Nephron (organoid): ENCODE measurements at regions not wholly inside any gene's neighbourhood (a gene's known extent, or its start where the extent isn't known, plus 50 kb on each side); places are given as distances from the start of the nearest gene placed in this dataset.

ENCODE experiments used
- H3K27ac Mint-ChIP-seq, 3 experiments: 2 replicates each; pipeline ENCODE4 v1.8.0; 2020; ENCODE audit warnings: mixed read lengths in 3 of 3, mild to moderate bottlenecking in 2 of 3, moderate library complexity in 1 of 3
- H3K27me3 Mint-ChIP-seq: 2 replicates; pipeline ENCODE4 v1.8.0; 2021; ENCODE audit warnings: low read depth, mild to moderate bottlenecking, moderate library complexity, mixed read lengths
- H3K36me3 Mint-ChIP-seq: 2 replicates; pipeline ENCODE4 v1.8.0; 2020; ENCODE audit warnings: low read depth, mixed read lengths
- H3K4me1 Mint-ChIP-seq: 2 replicates; pipeline ENCODE4 v1.8.0; 2020; ENCODE audit warnings: mixed read lengths
- H3K4me3 Mint-ChIP-seq, 3 experiments: 2 replicates each; pipeline ENCODE4 v1.8.0; 2020; ENCODE audit warnings: mild to moderate bottlenecking in 3 of 3, mixed read lengths in 3 of 3, moderate library complexity in 2 of 3
- H3K9me3 Mint-ChIP-seq: 2 replicates; pipeline ENCODE4 v1.8.0; 2020; ENCODE audit warnings: mixed read lengths
- TF ChIP-seq, protein P1 (sequence below), 3 experiments: fragments of 200-600 bp; sonication (generic); IDR thresholded peaks; one replicate each; pipeline ENCODE4 v1.5.0; 2021; ENCODE audit warnings: antibody characterized with exemption in 3 of 3; ENCODE audit not compliant: unreplicated experiment in 3 of 3

DNA sequence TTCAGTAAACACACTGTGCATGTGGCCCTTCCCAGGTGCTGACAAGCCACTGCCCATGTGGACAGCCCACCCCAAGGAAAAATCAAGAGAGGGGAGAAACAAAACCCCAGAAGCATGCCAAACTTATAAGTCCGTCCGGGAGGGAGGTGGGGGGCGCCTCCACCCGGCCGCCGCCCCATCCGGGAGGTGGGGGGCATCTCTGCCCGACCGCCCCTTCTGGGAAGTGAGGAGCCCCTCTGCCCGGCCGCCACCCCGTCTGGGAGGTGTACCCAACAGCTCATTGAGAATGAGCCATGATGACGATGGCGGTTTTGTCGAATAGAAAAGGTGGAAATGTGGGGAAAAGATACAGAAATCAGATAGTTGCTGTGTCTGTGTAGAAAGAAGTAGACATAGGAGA, 53.8 kb upstream of the C2CD4B start:
- Mint-ChIP-seq H3K4me3 (no peak overlapping the region), H3K36me3 (peaks cover 4% of the 10 kb centered on the region), H3K27ac (no peak overlapping the region), H3K4me1 (no peaks in the 10 kb centered on the region), H3K9me3 (peaks cover 43% of the 10 kb centered on the region), H3K27me3 (peaks cover 3% of the 10 kb centered on the region)
- TF ChIP-seq, protein P1, sequence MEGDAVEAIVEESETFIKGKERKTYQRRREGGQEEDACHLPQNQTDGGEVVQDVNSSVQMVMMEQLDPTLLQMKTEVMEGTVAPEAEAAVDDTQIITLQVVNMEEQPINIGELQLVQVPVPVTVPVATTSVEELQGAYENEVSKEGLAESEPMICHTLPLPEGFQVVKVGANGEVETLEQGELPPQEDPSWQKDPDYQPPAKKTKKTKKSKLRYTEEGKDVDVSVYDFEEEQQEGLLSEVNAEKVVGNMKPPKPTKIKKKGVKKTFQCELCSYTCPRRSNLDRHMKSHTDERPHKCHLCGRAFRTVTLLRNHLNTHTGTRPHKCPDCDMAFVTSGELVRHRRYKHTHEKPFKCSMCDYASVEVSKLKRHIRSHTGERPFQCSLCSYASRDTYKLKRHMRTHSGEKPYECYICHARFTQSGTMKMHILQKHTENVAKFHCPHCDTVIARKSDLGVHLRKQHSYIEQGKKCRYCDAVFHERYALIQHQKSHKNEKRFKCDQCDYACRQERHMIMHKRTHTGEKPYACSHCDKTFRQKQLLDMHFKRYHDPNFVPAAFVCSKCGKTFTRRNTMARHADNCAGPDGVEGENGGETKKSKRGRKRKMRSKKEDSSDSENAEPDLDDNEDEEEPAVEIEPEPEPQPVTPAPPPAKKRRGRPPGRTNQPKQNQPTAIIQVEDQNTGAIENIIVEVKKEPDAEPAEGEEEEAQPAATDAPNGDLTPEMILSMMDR (IDR thresholded peaks at IDR 0.05; ENCODE audit: unreplicated experiment in 3 of 3): no peak

DNA sequence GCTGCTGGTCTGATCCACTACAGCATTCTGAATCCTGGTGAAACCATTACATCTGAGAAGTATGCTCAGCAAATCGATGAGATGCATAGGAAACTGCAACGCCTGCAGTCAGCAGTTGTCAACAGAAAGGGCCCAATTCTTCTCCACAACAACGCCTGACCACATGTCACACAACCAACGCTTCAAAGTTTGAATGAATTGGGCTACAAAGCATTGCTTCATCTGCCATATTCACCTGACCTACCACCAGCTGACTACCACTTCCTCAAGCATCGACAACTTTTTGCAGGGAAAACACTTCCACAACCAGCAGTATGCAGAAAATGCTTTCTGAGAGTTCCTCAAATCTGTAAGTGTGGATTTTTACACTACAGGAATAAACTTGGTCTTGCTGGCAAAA, 54.7 kb upstream of the C2CD4B start:
- no peak overlapping the region for H3K27ac Mint-ChIP-seq
- no peaks in the 10 kb centered on the region for H3K4me1 Mint-ChIP-seq
- H3K4me3 Mint-ChIP-seq: no peak overlapping the region
- H3K27me3 Mint-ChIP-seq: peaks cover 3% of the 10 kb centered on the region
- H3K36me3 Mint-ChIP-seq: peaks cover 4% of the 10 kb centered on the region
- H3K9me3 Mint-ChIP-seq: peaks cover 42% of the 10 kb centered on the region
- TF ChIP-seq, protein P1 (IDR thresholded peaks at IDR 0.05; ENCODE audit: unreplicated experiment in 3 of 3): no peak

DNA sequence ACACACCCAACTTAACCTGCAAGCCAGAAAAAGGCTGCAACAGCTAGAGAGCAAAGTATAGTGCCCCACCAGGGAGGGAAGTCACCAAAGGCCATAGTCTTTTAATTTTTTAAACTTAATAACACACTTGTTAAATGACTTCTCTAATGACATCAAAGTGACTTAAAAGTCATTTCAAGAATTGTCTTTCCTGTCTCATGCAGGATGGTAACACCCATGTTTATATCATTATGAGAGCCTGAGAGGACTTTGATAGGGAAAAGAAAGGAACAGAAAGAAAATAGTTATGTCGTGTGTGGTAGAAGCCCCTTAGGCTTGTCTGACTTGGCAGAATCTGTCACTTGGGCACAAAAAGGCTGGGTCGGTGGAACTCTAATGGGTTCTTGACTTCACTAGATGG, 57.9 kb upstream of the C2CD4B start:
- H3K27ac Mint-ChIP-seq: no peak overlapping the region
- no peaks in the 10 kb centered on the region for H3K4me1 Mint-ChIP-seq
- TF ChIP-seq, protein P1 (IDR thresholded peaks at IDR 0.05; ENCODE audit: unreplicated experiment in 3 of 3): no peak
- no peaks in the 10 kb centered on the region for H3K36me3 Mint-ChIP-seq
- peaks cover 19% of the 10 kb centered on the region for H3K9me3 Mint-ChIP-seq
- no peak overlapping the region for H3K4me3 Mint-ChIP-seq
- H3K27me3 Mint-ChIP-seq: peaks cover 3% of the 10 kb centered on the region

DNA sequence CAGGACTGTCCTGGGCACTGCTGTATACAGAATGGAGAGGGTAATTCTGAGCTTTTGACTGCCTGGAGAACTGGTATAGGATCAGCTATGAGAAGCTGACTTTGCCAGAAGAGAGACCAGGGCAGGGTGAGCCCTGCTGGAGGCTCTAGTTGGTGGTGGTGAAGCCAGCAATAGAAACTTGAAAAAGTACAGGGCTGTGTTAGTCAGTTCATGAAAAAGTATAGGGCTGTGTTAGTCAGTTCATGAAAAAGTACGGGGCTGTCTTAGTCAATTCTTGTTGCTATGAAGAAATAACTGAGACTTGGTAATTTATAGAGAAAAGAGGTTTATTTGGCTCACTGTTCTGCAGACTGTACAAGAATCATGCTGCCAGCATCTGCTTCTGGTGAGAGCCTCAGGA, 63.5 kb upstream of the C2CD4B start:
- peaks cover 4% of the 10 kb centered on the region for H3K9me3 Mint-ChIP-seq
- H3K27me3 Mint-ChIP-seq: no peaks in the 10 kb centered on the region
- H3K4me3 Mint-ChIP-seq: no peak overlapping the region
- H3K36me3 Mint-ChIP-seq: no peaks in the 10 kb centered on the region
- peaks cover 9% of the 10 kb centered on the region for H3K4me1 Mint-ChIP-seq
- TF ChIP-seq, protein P1 (IDR thresholded peaks at IDR 0.05; ENCODE audit: unreplicated experiment in 3 of 3): no peak
- H3K27ac Mint-ChIP-seq: no peak overlapping the region

DNA sequence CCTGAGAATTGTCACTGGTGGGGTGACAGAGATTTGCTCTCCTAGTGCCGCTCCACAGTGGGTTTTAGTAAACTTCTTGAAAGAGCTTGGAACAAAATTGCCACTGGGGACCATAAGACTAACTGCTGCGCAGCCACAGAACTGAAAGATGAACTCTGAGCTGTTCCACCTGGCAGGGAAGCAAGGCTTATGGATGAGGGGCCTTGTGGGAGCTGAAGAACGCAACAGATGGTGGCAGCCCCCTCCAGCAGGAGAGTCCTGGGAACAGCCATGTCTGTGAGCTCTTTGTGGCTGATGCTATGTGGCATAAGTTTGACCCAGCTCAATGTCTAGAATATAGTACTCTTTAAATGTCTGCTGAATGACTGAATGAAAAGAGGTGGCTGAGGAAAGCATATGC, 66.8 kb upstream of the C2CD4B start:
- Mint-ChIP-seq H3K36me3 (no peaks in the 10 kb centered on the region), H3K27ac (no peak overlapping the region), H3K9me3 (peaks cover 3% of the 10 kb centered on the region), H3K27me3 (no peaks in the 10 kb centered on the region), H3K4me1 (peaks cover 9% of the 10 kb centered on the region), H3K4me3 (no peak overlapping the region)
- TF ChIP-seq, protein P1 (IDR thresholded peaks at IDR 0.05; ENCODE audit: unreplicated experiment in 3 of 3): no peak

DNA sequence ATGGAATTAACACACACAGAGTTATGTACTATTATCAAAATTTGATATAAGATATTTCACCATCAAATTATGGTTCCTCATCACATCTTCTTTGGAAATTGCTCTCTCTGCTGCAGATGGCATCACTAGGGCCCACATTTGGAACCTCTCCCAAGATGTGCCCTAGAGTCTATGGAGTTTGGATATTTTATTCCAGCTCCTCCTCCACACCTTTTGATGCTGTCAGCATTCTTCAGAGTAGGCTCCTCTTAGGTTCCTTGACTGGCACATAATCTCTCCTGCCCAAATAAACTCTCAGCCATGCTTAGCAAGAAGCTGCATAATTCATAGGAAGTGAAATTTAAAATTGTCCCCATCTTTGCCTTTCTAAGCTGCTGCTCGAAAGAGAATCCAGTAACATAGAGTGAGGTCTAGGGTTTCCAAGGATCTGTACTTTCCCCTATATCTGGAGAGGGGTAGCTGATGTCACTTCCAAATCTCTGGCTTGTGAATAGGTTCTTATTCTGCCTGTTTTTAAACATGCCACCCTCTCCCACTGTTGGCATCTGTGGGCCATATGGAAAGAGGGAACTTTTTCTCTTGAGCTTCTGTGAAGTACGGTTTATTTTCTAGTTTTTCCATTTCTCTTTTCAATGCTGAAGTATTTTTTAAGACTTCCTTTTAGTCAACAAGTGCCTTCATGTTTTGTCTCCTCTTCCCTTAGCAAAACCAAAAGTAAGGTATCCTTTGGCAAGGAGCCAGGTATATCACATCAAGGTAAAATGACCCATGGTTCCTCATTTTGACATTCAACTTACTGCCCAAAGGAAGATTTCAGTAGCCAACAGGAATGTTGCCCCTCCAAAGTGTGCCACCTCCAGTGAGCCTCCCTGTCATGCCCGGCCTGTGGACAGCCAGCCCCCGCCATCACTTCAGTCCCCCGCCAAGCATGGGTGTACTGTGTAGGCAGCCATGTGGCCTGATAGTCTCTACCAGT, 75.3 kb upstream of the C2CD4B start:
- Mint-ChIP-seq H3K36me3 (no peaks in the 10 kb centered on the region), H3K4me3 (no peak overlapping the region), H3K27me3 (peaks cover 21% of the 10 kb centered on the region), H3K4me1 (no peaks in the 10 kb centered on the region), H3K9me3 (peaks cover 6% of the 10 kb centered on the region), H3K27ac (no peak overlapping the region)
- TF ChIP-seq, protein P1 (IDR thresholded peaks at IDR 0.05; ENCODE audit: unreplicated experiment in 3 of 3): no peak
